ENCODE measurements at regions not wholly inside any gene's neighbourhood (a gene's known extent, or its start where the extent isn't known, plus 50 kb on each side); places are given as distances from the start of the nearest gene placed in this dataset.

DNA sequence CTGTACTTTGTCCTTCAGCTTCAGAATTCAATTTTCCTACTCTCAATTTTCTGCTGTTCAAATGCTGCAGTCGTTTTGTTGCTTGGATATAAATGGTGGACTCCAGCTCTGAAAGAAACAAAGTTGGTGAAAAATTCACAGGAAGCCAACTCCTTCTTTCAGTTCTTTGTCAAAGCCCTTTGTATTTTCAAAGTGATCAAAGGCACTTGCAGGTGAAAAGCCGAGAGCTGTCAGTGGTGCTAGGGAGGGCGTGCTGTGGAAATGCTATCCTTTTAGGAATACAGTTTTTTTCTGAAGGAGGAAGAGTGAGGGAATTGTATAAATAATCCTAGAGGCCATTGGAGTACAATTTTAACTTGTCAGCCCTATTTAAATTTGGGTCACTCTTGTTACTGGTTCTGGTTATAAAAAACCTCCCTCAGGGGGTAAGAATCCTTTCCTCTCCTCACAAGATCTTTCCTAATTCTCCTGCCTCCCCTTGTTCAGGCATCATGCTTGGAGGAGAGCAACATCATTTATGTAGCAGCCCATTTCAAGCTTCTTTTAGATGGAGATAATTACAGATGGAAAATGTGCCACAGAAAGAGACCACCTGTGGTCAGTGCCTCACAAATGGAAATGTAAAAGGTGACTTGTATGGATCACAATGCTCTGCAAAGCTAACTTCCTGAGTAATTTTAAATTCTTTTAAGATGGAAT lies 62.5 kb upstream of the GHR start:
- Histone ChIP-seq H4K20me1 (ENCODE audit: low read length) (no peaks in the 10 kb centered on the region), H3K27me3 (ENCODE audit: low read length) (no peaks in the 10 kb centered on the region), H3K9me3 (ENCODE audit: low read length) (no peaks in the 10 kb centered on the region), H3K27ac (ENCODE audit: low read length) (peak overlapping the region; percentile 86), H3K36me3 (ENCODE audit: low read depth, low read length) (no peaks in the 10 kb centered on the region), H3K4me3 (ENCODE audit: low read length) (peak overlapping the region; percentile 4; the same call in 1 of the 2 replicates), H3K4me1 (ENCODE audit: insufficient read depth, low read length) (peaks cover 26% of the 10 kb centered on the region), H3K79me2 (ENCODE audit: low read length) (no peaks in the 10 kb centered on the region), H3K9me2 (replicated peaks; ENCODE audit: low read length) (no peaks in the 10 kb centered on the region), H3K4me2 (ENCODE audit: low read length) (peak overlapping the region; percentile 50), H3F3A (ENCODE audit: low read length, unreplicated experiment) (peaks cover 7% of the 10 kb centered on the region), H3K9ac (ENCODE audit: low read length) (peak overlapping the region; percentile 49), H2AFZ (ENCODE audit: low read length) (no peak overlapping the region)
- peak; percentile 24 for ATAC-seq
- ChIA-PET CTCF (interaction anchor here (1.1 kb wide), 1 partner anchor 62 kb away, joined by 6 read pairs; the partner anchor contains the start of gene GHR), POLR2A (ENCODE audit: unreplicated experiment) (interaction anchor here (0.7 kb wide), 1 partner anchor 457 kb away, joined by 4 read pairs; no protein-coding TSS in a partner anchor)
- intact Hi-C loops (cut with micrococcal nuclease), result loop anchor here (1.0 to 10.0 kb wide), 5 partner anchors 59 to 222 kb away; no protein-coding TSS in a partner anchor
- peak; percentile 30 for DNase-seq
- no TSS peak for BruUV-seq (replicated peaks)
- TF ChIP-seq, protein P1, sequence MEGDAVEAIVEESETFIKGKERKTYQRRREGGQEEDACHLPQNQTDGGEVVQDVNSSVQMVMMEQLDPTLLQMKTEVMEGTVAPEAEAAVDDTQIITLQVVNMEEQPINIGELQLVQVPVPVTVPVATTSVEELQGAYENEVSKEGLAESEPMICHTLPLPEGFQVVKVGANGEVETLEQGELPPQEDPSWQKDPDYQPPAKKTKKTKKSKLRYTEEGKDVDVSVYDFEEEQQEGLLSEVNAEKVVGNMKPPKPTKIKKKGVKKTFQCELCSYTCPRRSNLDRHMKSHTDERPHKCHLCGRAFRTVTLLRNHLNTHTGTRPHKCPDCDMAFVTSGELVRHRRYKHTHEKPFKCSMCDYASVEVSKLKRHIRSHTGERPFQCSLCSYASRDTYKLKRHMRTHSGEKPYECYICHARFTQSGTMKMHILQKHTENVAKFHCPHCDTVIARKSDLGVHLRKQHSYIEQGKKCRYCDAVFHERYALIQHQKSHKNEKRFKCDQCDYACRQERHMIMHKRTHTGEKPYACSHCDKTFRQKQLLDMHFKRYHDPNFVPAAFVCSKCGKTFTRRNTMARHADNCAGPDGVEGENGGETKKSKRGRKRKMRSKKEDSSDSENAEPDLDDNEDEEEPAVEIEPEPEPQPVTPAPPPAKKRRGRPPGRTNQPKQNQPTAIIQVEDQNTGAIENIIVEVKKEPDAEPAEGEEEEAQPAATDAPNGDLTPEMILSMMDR (conservative IDR thresholded peaks at IDR 0.05; ENCODE audit: low read depth, low read length), result no peak
- TF ChIP-seq EZH2 (IDR thresholded peaks at IDR 0.05; ENCODE audit: low read length, unreplicated experiment) (no peak), EZH2phosphoT487 (IDR thresholded peaks at IDR 0.05; ENCODE audit: borderline replicate concordance, low read length) (no peak)

DNA sequence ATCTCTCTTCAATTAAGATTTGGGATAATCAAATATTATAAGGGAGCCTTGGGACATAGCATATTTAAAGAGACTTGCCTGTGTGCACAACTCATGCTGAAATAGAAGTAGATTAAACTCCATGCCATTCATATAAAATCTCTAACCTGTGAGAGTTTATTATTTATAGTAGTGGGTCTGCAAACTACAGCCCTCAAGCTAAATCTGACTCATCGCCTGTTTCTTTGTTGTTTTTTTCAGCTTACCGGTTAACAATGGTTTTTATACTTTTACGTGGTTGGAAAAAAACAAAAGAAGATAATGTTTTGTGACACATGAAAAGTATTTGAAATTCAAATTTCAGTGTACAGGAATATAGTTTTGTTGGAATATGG lies 61.9 kb upstream of the GHR start:
- CTCF ChIA-PET, result interaction anchor here (1.1 kb wide), 1 partner anchor 62 kb away, joined by 6 read pairs; the partner anchor contains the start of gene GHR
- DNase-seq, result peak; percentile 80
- intact Hi-C loops (cut with micrococcal nuclease), result loop anchor here (2.0 to 10.0 kb wide), 3 partner anchors 63 to 221 kb away; no protein-coding TSS in a partner anchor
- POLR2A ChIA-PET (ENCODE audit: unreplicated experiment), result interaction anchor here (0.5 to 0.7 kb wide), 2 partner anchors 62 to 458 kb away, joined by 3 to 4 read pairs; partner anchors contain the start of gene GHR
- H3K4me1 ChIP-seq (ENCODE audit: insufficient read depth, low read length), result peaks cover 26% of the 10 kb centered on the region
- H3K9me3 ChIP-seq (ENCODE audit: low read length), result no peaks in the 10 kb centered on the region
- ATAC-seq, result peak; percentile 56
- no peaks in the 10 kb centered on the region for H3K27me3 ChIP-seq (ENCODE audit: low read length)
- no peaks in the 10 kb centered on the region for H3K9me2 ChIP-seq (replicated peaks; ENCODE audit: low read length)
- H3K9ac ChIP-seq (ENCODE audit: low read length), result peak overlapping the region; percentile 49; the same call in 1 of the 2 replicates
- TF ChIP-seq EZH2 (IDR thresholded peaks at IDR 0.05; ENCODE audit: low read length, unreplicated experiment) (no peak), EZH2phosphoT487 (IDR thresholded peaks at IDR 0.05; ENCODE audit: borderline replicate concordance, low read length) (no peak)
- TF ChIP-seq, protein P1 (conservative IDR thresholded peaks at IDR 0.05; ENCODE audit: low read depth, low read length), result no peak
- peak overlapping the region; percentile 50 for H3K4me2 ChIP-seq (ENCODE audit: low read length)
- 0 out of 2 replicates have a peak overlapping the region, but pooled peaks have one; percentile 4 for H3K4me3 ChIP-seq (ENCODE audit: low read length)
- no TSS peak for BruUV-seq (replicated peaks)
- peaks cover 7% of the 10 kb centered on the region for H3F3A ChIP-seq (ENCODE audit: low read length, unreplicated experiment)
- no peak overlapping the region for H2AFZ ChIP-seq (ENCODE audit: low read length)
- H3K36me3 ChIP-seq (ENCODE audit: low read depth, low read length), result no peaks in the 10 kb centered on the region
- no peaks in the 10 kb centered on the region for H4K20me1 ChIP-seq (ENCODE audit: low read length)
- H3K79me2 ChIP-seq (ENCODE audit: low read length), result no peaks in the 10 kb centered on the region
- peak overlapping the region; percentile 86 for H3K27ac ChIP-seq (ENCODE audit: low read length)

DNA sequence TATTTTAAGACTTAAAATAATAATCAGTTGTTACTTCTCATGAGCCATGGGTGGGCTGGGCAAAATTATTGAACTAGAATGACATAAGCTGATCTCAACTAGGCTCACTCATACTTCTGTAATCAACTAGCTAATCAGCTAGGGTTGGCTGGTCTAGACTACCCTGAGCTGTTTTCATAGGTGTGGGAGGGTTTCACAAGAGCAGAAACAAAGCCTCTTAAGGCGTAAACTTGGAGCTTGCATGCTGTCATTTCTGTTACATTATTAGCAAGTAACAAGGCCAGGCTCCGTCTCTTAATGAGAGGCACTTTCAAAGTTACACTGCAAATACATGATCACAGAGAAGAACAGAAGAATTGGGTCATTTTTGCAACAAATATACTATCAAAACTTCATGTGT lies 57.2 kb upstream of the GHR start:
- no peak overlapping the region for H2AFZ ChIP-seq (ENCODE audit: low read length)
- intact Hi-C loops (cut with micrococcal nuclease), result loop anchor here (10.0 kb wide), 1 partner anchor 139 kb away; no protein-coding TSS in a partner anchor
- no peaks in the 10 kb centered on the region for H3K9me3 ChIP-seq (ENCODE audit: low read length)
- no peak overlapping the region for H3K9ac ChIP-seq (ENCODE audit: low read length)
- H3F3A ChIP-seq (ENCODE audit: low read length, unreplicated experiment), result no peaks in the 10 kb centered on the region
- H3K36me3 ChIP-seq (ENCODE audit: low read depth, low read length), result no peaks in the 10 kb centered on the region
- ATAC-seq, result no peak
- H3K9me2 ChIP-seq (replicated peaks; ENCODE audit: low read length), result no peaks in the 10 kb centered on the region
- no peak for TF ChIP-seq EZH2 (IDR thresholded peaks at IDR 0.05; ENCODE audit: low read length, unreplicated experiment)
- TF ChIP-seq, protein P1 (conservative IDR thresholded peaks at IDR 0.05; ENCODE audit: low read depth, low read length), result no peak
- no peak for TF ChIP-seq EZH2phosphoT487 (IDR thresholded peaks at IDR 0.05; ENCODE audit: borderline replicate concordance, low read length)
- BruUV-seq (replicated peaks), result no TSS peak
- no peaks in the 10 kb centered on the region for H3K27me3 ChIP-seq (ENCODE audit: low read length)
- H3K4me3 ChIP-seq (ENCODE audit: low read length), result no peak overlapping the region
- H3K27ac ChIP-seq (ENCODE audit: low read length), result no peak overlapping the region
- DNase-seq, result no peak
- no peaks in the 10 kb centered on the region for H3K79me2 ChIP-seq (ENCODE audit: low read length)
- ChIA-PET CTCF (no interaction called here), POLR2A (ENCODE audit: unreplicated experiment) (no interaction called here)
- no peak overlapping the region for H3K4me2 ChIP-seq (ENCODE audit: low read length)
- H4K20me1 ChIP-seq (ENCODE audit: low read length), result no peaks in the 10 kb centered on the region
- H3K4me1 ChIP-seq (ENCODE audit: insufficient read depth, low read length), result peaks cover 11% of the 10 kb centered on the region
